Peyer's patch (tissue), 4 donors: ENCODE measurements at regions not wholly inside any gene's neighbourhood (a gene's known extent, or its start where the extent isn't known, plus 50 kb on each side); places are given as distances from the start of the nearest gene placed in this dataset.

Source experiments
- DNase-seq, 3 donors: peaks; one replicate each; pipeline ENCODE4 v3.0.0-alpha.2; 2017 to 2019
- H3K27ac ChIP-seq, 4 donors: fragments of 200-600 bp; sonication (generic); one replicate each; pipeline ENCODE4 v1.5.1; 2016 to 2019
- H3K27me3 ChIP-seq, 2 donors: fragments of 200-600 bp; sonication (generic); one replicate each; pipeline ENCODE4 v1.5.1; 2019
- H3K36me3 ChIP-seq, 3 donors: fragments of 200-600 bp; sonication (generic); one replicate each; pipeline ENCODE4 v1.5.1; 2016 to 2019
- H3K4me1 ChIP-seq, 4 donors: fragments of 200-600 bp; sonication (generic); one replicate each; pipeline ENCODE4 v1.5.1; 2016 to 2019
- H3K4me3 ChIP-seq, 4 donors: fragments of 200-600 bp; sonication (generic); 1 replicate in 3 of 4; 2 replicates in 1 of 4; pipeline ENCODE4 v1.5.1; 2016 to 2019; ENCODE audit warnings: mild to moderate bottlenecking in 1 of 4
- H3K9me3 ChIP-seq, 4 donors: fragments of 200-600 bp; sonication (generic); one replicate each; pipeline ENCODE4 v1.5.1; 2016 to 2019; ENCODE audit warnings: mild to moderate bottlenecking in 1 of 4
- POLR2A ChIP-seq, 2 donors: fragments of 450-650 bp; IDR thresholded peaks; one replicate each; pipeline ENCODE4 v1.5.1; 2017; ENCODE audit warnings: antibody characterized with exemption in 2 of 2, mild to moderate bottlenecking in 2 of 2, moderate library complexity in 2 of 2
- TF ChIP-seq, protein P1 (sequence below), 6 experiments: fragments of 450-650 bp in 4 of 6; fragments of 200-600 bp in 2 of 6; sonication (generic) in 1 of 6; IDR thresholded peaks; one replicate each; pipeline ENCODE4 v1.5.1; 2017 to 2019; ENCODE audit warnings: antibody characterized with exemption in 6 of 6, mild to moderate bottlenecking in 3 of 6, moderate library complexity in 1 of 6

GRCh38 chr4:141513866-141514265 is 122.5 kb upstream of the IL15 start:
- DNase-seq, result no peak

GRCh38 chr4:141518222-141518621 is 118.2 kb upstream of the IL15 start:
- H3K4me3 ChIP-seq, result no peak overlapping the region
- TF ChIP-seq POLR2A (IDR thresholded peaks at IDR 0.05), result no peak
- TF ChIP-seq, protein P1, sequence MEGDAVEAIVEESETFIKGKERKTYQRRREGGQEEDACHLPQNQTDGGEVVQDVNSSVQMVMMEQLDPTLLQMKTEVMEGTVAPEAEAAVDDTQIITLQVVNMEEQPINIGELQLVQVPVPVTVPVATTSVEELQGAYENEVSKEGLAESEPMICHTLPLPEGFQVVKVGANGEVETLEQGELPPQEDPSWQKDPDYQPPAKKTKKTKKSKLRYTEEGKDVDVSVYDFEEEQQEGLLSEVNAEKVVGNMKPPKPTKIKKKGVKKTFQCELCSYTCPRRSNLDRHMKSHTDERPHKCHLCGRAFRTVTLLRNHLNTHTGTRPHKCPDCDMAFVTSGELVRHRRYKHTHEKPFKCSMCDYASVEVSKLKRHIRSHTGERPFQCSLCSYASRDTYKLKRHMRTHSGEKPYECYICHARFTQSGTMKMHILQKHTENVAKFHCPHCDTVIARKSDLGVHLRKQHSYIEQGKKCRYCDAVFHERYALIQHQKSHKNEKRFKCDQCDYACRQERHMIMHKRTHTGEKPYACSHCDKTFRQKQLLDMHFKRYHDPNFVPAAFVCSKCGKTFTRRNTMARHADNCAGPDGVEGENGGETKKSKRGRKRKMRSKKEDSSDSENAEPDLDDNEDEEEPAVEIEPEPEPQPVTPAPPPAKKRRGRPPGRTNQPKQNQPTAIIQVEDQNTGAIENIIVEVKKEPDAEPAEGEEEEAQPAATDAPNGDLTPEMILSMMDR (IDR thresholded peaks at IDR 0.05), result no peak
- H3K27me3 ChIP-seq, result no peaks in the 10 kb centered on the region

More at GRCh38 chr4:141513866-141514265, 122.5 kb upstream of the IL15 start:
- H3K4me3 ChIP-seq, result no peak overlapping the region
- TF ChIP-seq POLR2A (IDR thresholded peaks at IDR 0.05), result no peak
- TF ChIP-seq, protein P1 (IDR thresholded peaks at IDR 0.05), result no peak
- no peaks in the 10 kb centered on the region for H3K9me3 ChIP-seq
- no peaks in the 10 kb centered on the region for H3K27me3 ChIP-seq
- no peaks in the 10 kb centered on the region for H3K36me3 ChIP-seq
- no peak overlapping the region for H3K27ac ChIP-seq
- H3K4me1 ChIP-seq, result no peaks in the 10 kb centered on the region

GRCh38 chr4:141524116-141524515 is 112.3 kb upstream of the IL15 start:
- DNase-seq, result no peak
- no peak overlapping the region for H3K27ac ChIP-seq
- peaks cover 0 to 4% (median 0%) of the 10 kb centered on the region in 4 donors for H3K9me3 ChIP-seq
- no peaks in the 10 kb centered on the region for H3K4me1 ChIP-seq
- no peaks in the 10 kb centered on the region for H3K27me3 ChIP-seq
- H3K4me3 ChIP-seq, result no peak overlapping the region
- TF ChIP-seq, protein P1 (IDR thresholded peaks at IDR 0.05), result no peak
- no peak for TF ChIP-seq POLR2A (IDR thresholded peaks at IDR 0.05)
- H3K36me3 ChIP-seq, result no peaks in the 10 kb centered on the region

More at GRCh38 chr4:141518222-141518621, 118.2 kb upstream of the IL15 start:
- H3K9me3 ChIP-seq, result no peaks in the 10 kb centered on the region
- no peak for DNase-seq
- H3K4me1 ChIP-seq, result no peaks in the 10 kb centered on the region
- no peak overlapping the region for H3K27ac ChIP-seq
- no peaks in the 10 kb centered on the region for H3K36me3 ChIP-seq

GRCh38 chr4:141524841-141525240 is 111.5 kb upstream of the IL15 start:
- Histone ChIP-seq H3K4me3 (no peak overlapping the region), H3K27ac (no peak overlapping the region), H3K9me3 (peaks cover 0 to 4% (median 0%) of the 10 kb centered on the region in 4 donors), H3K36me3 (no peaks in the 10 kb centered on the region), H3K4me1 (no peaks in the 10 kb centered on the region), H3K27me3 (no peaks in the 10 kb centered on the region)
- TF ChIP-seq POLR2A (IDR thresholded peaks at IDR 0.05), result no peak
- TF ChIP-seq, protein P1 (IDR thresholded peaks at IDR 0.05), result no peak
- DNase-seq, result no peak

- Histone ChIP-seq H3K4me3 (no peak overlapping the region), H3K9me3 (peaks cover 0 to 4% (median 0%) of the 10 kb centered on the region in 4 donors), H3K27ac (no peak overlapping the region), H3K27me3 (no peaks in the 10 kb centered on the region), H3K36me3 (no peaks in the 10 kb centered on the region), H3K4me1 (no peaks in the 10 kb centered on the region)
- TF ChIP-seq, protein P1 (IDR thresholded peaks at IDR 0.05), result no peak
- no peak for TF ChIP-seq POLR2A (IDR thresholded peaks at IDR 0.05)
- DNase-seq, result no peak
Observed at GRCh38 chr4:141530627-141531026, 105.8 kb upstream of the IL15 start.

DNA sequence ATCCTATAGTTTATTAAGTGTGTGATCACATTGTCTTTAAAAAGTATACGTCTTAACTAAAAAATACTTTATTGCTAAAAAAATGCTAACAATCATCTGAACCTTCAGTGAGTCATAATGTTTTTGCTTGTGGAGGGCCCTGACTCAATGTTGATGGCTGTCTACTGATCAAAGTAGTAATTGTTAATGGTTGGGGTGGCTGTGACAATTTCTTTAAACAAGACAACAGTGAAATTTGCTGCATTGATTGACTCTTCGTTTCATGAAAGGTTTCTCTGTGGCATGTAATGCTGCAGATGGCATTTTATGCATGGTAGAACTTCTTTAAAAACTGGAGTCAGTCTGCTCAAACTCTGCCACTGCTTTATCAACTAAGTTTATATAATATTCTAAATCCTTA is 101.4 kb upstream of the IL15 start:
- TF ChIP-seq, protein P1 (IDR thresholded peaks at IDR 0.05), result no peak
- no peak for TF ChIP-seq POLR2A (IDR thresholded peaks at IDR 0.05)
- H3K4me3 ChIP-seq, result no peak overlapping the region
- H3K9me3 ChIP-seq, result peaks cover 0 to 9% (median 0%) of the 10 kb centered on the region in 4 donors
- H3K36me3 ChIP-seq, result no peaks in the 10 kb centered on the region
- no peaks in the 10 kb centered on the region for H3K27me3 ChIP-seq
- no peaks in the 10 kb centered on the region for H3K4me1 ChIP-seq
- DNase-seq, result no peak
- no peak overlapping the region for H3K27ac ChIP-seq
